Stimulated activated naive B cell treated with anti-CD40 and anti-IgM and Interleukin-4, amounts not matched to agents 10 μg/mL and 1 μg/mL and 100 μg/mL, for 72 hours (primary cell): ENCODE measurements at regions not wholly inside any gene's neighbourhood (a gene's known extent, or its start where the extent isn't known, plus 50 kb on each side); places are given as distances from the start of the nearest gene placed in this dataset.

Experiments used
- ATAC-seq, 2 donors: fragments of 150-1000 bp; cut with Tn5 transposase; replicated peaks; 2 replicates each; pipeline ENCODE4 v1.10.0; 2021; ENCODE audit warnings: moderate library complexity in 1 of 2
- DNase-seq: peaks from one replicate; pipeline ENCODE4 v3.0.0; 2021
- H3K27ac Mint-ChIP-seq: one replicate; pipeline ENCODE4 v1.8.0; 2022; ENCODE audit warnings: mild to moderate bottlenecking, mixed read lengths
- H3K27me3 Mint-ChIP-seq, 2 donors: one replicate each; pipeline ENCODE4 v1.8.0; 2022; ENCODE audit warnings: mixed read lengths in 2 of 2
- H3K36me3 Mint-ChIP-seq, 2 donors: one replicate each; pipeline ENCODE4 v1.8.0; 2022; ENCODE audit warnings: mixed read lengths in 2 of 2, mild to moderate bottlenecking in 1 of 2
- H3K4me1 Mint-ChIP-seq, 2 donors: one replicate each; pipeline ENCODE4 v1.8.0; 2022; ENCODE audit warnings: mixed read lengths in 2 of 2, mild to moderate bottlenecking in 1 of 2
- H3K4me3 Mint-ChIP-seq, 2 donors: one replicate each; pipeline ENCODE4 v1.8.0; 2022; ENCODE audit warnings: mild to moderate bottlenecking in 2 of 2, mixed read lengths in 2 of 2, moderate library complexity in 1 of 2
- H3K9me3 Mint-ChIP-seq, 2 donors: one replicate each; pipeline ENCODE4 v1.8.0; 2022; ENCODE audit warnings: mixed read lengths in 2 of 2, mild to moderate bottlenecking in 1 of 2

DNA sequence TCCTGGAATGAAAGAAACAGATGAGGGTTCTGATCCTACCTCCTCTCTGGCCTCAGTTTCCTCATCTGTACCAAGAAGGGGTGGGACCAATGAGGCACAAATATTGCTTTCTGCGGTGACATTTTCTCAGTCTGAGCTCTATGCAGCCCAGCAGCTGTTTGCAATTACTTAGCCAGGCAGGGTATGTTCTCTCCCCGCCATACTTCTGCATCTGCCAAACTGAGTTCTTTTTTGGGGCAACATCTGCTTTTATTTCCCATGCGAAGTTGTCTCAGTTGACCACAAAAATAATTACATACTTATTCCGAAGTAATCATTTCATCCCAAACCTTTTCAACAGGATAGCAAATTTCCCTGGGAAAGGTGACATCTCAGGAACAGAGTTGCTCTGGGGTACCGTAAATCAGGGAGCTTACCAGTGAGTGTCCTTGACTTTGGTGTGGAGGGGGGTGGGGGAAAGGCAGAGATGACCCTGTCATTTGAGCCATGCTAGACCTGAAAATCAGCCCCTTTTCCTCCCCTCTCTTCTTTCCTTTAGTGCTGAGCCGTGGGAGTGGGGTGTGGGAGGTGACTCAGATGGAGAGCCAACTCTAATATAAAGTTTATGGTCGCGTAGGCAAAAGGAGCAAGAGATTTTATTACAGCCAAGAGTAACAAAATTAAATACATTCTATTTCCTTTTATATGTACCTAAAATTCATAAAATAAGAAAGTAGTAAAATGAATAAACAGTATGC, 165.7 kb upstream of the KL start:
- H3K4me3 Mint-ChIP-seq = no peak overlapping the region
- DNase-seq = no peak
- no peak overlapping the region for H3K27ac Mint-ChIP-seq
- H3K27me3 Mint-ChIP-seq = peaks cover 0 to 6% of the 10 kb centered on the region in 2 donors
- no peaks in the 10 kb centered on the region for H3K36me3 Mint-ChIP-seq
- peaks cover 0 to 1% of the 10 kb centered on the region in 2 donors for H3K9me3 Mint-ChIP-seq
- no peak for ATAC-seq
- H3K4me1 Mint-ChIP-seq = peaks cover 0 to 2% of the 10 kb centered on the region in 2 donors

DNA sequence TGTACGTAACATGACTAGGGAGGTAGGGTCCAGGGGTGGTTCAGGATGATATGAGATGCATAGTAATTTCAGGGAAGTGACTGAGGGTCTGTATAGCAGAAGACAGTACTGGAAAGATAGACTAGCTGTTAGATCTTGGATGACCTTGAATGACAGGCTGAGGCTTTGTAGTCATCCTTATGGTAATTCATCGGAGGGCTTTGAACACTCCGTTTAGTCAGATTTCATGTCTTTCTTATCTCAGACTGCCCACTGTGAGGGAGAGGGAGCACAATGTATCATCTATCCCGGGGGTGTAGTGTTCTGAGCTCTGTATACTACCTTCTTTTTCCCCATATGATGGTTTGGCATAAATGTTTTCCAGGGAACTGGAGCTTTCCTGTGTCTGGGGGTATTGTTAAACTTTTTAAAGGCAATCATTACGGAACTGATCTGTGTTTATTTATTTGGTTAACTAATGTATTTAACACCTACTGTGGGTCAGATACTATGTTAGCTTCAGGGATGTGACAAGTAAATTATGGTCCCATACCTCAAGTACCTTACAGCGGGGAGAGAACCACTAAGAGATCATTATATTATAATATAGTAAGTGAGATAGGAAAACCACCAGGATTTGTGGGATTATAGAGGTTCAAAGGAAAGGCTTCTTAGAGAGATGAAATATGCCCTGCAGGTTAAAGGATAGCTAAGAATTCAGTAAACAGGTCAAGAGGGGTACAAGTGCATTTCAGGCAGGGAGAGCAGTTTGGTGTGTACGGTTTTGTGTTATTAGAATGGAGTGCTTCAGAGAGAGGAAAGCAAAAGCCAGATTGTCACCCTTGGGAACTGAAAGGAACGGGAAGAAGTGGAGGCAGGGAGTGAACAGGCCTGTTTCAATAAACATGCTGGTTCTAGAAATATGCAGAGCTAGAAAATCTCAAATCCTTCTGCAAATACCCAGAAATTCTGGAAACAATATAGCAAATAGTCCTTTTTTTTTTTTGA, 164.8 kb upstream of the KL start:
- ATAC-seq = no peak
- no peaks in the 10 kb centered on the region for H3K36me3 Mint-ChIP-seq
- no peak for DNase-seq
- peaks cover 0 to 2% of the 10 kb centered on the region in 2 donors for H3K4me1 Mint-ChIP-seq
- no peak overlapping the region for H3K27ac Mint-ChIP-seq
- H3K4me3 Mint-ChIP-seq = no peak overlapping the region
- H3K27me3 Mint-ChIP-seq = peaks cover 0 to 6% of the 10 kb centered on the region in 2 donors
- peaks cover 0 to 1% of the 10 kb centered on the region in 2 donors for H3K9me3 Mint-ChIP-seq

DNA sequence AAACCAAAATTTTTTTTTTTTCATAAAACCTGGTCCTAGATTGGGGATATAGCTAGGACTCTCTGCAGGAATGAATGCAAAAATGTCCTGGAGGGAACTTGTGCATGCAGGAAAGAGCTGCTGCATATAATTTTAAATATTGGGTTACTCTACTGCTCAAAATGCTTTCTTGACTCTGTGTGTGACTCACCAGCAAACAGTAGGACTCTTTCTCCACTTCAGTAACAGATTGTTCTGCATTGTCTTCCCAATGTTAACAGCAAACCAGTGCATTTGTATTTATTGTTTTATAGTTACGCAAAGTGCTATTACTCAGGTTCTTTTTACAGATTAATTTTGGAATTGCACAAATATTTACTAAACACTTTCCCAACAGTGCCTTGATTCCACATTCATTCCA, 163.7 kb upstream of the KL start:
- no peak for ATAC-seq
- H3K27ac Mint-ChIP-seq = no peak overlapping the region
- H3K4me3 Mint-ChIP-seq = no peak overlapping the region

DNA sequence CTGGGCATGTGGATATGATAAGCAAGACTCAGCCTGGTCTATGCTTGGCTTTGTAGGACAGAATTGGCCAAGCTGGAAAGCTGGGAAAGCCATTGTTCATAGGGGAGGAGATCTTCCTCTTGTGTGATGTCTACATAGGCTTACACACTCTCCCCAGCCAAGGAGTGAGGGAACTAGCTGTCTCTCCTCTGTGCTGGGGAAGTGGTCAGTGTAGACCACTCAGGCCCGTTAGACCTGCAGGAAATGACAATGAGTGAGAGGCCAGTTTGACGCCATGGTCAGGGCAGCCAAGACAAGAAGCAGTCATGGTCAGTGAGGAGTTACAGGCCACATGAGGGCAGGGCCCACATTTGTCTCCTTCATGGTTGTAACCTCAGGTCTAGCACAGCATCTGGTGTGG, 159.1 kb upstream of the KL start:
- Mint-ChIP-seq H3K36me3 (no peaks in the 10 kb centered on the region), H3K4me3 (no peak overlapping the region), H3K27ac (no peak overlapping the region), H3K4me1 (no peaks in the 10 kb centered on the region), H3K9me3 (no peaks in the 10 kb centered on the region), H3K27me3 (no peaks in the 10 kb centered on the region)
- ATAC-seq (peak in 1 of 2 donors; percentile 23), DNase-seq (no peak)

More for the DNA sequence above, 163.7 kb upstream of the KL start:
- Mint-ChIP-seq H3K36me3 (no peaks in the 10 kb centered on the region), H3K4me1 (no peaks in the 10 kb centered on the region), H3K27me3 (peaks cover 0 to 6% of the 10 kb centered on the region in 2 donors), H3K9me3 (peaks cover 0 to 1% of the 10 kb centered on the region in 2 donors)
- no peak for DNase-seq

DNA sequence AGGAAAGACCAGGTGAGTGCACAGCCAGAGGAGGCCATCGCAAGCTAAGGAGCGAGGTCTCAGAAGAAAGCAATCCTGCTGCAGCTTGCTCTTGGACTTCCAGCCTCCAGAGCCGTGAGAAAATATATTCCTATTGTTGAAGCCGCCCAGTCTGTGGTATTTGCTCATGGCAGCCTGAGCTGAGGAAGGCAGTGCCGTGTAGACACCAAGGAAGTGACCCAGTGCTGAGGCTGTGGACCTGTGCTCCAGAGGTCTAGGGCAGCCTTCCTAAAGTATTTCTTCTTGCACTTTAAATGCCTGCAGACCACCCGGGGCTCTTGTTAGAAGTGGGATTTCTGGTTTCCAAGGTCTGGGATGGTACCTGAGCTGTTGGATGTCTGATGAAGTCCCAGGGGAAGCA, 158.5 kb upstream of the KL start:
- H3K27me3 Mint-ChIP-seq = no peaks in the 10 kb centered on the region
- ATAC-seq = no peak
- H3K4me1 Mint-ChIP-seq = no peaks in the 10 kb centered on the region
- H3K27ac Mint-ChIP-seq = no peak overlapping the region
- no peaks in the 10 kb centered on the region for H3K36me3 Mint-ChIP-seq
- H3K9me3 Mint-ChIP-seq = no peaks in the 10 kb centered on the region
- no peak overlapping the region for H3K4me3 Mint-ChIP-seq
- DNase-seq = no peak

DNA sequence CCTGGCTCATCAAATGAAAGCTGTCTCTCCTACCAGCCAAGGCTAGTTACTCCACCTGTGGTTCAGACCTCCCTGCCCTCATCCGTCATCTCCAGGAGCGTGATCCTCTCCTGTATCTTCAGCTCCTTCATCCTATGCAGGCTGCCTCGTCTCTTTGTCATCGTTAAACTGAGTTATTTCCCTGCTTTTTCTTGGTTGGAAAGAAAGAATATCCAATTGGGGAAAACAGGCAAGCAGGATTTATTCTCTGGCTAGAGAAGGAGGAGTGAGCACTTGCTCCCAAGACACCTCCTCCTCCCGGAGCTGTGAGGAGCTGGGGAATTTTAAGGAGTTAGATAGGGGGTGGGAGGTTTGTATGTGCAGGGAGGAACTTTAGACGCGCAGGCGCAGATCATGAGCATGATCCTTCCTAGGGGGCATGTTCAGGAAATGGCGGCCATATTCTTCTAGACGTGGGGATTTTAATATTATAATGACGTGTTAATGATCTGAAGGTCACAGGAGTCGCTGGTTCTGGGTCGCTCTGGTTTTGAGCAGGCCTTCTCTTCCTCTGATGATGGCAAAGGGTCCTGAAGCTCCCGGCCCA, 156.4 kb upstream of the KL start:
- Mint-ChIP-seq H3K36me3 (no peaks in the 10 kb centered on the region), H3K4me3 (no peak overlapping the region), H3K9me3 (no peaks in the 10 kb centered on the region), H3K27me3 (no peaks in the 10 kb centered on the region), H3K4me1 (no peaks in the 10 kb centered on the region), H3K27ac (no peak overlapping the region)
- no peak for DNase-seq
- no peak for ATAC-seq

DNA sequence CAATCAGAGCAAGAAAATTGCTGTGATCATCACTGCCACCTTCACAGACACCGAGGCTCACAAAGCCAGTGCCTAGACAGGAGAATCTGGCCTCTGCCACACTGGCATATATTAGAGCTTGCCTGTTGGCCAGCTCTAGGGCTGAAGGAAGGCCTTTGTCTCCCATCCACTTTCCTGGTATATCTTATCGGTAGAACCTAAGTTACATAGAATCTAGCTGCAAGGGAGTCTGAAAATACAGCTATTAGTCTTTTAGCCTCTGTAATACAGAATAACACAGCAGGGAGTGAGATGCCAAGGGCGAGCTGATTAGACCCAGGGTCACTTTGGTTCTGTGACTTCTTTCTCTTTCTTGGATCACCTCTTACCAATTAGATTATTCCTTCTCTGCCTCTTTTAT, 154.9 kb upstream of the KL start:
- ATAC-seq (no peak), DNase-seq (no peak)
- no peaks in the 10 kb centered on the region for H3K27me3 Mint-ChIP-seq
- H3K4me1 Mint-ChIP-seq = no peaks in the 10 kb centered on the region
- no peak overlapping the region for H3K27ac Mint-ChIP-seq
- H3K9me3 Mint-ChIP-seq = no peaks in the 10 kb centered on the region
- H3K36me3 Mint-ChIP-seq = no peaks in the 10 kb centered on the region
- H3K4me3 Mint-ChIP-seq = no peak overlapping the region

DNA sequence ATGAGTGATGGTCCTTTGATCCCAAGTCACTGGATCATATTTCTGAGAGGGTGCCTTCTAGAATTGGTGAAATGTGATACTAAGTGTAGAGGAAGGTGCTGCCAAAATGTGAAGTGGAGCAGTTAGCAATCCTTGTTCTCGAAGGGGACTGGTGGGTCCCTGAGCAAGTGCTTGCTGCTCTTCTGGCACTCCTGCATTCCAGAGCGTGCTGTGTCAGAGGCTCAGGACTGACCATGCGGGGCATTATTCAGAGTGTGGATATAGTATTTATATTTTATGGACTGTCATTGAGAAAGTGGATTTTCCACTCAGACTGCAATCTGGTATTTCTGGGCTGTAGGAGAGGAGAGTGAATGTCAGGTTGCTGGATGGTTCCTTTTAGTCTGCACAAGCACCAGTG, 152.6 kb upstream of the KL start:
- DNase-seq (no peak), ATAC-seq (no peak)
- Mint-ChIP-seq H3K4me3 (no peak overlapping the region), H3K27me3 (no peaks in the 10 kb centered on the region), H3K36me3 (no peaks in the 10 kb centered on the region), H3K4me1 (no peaks in the 10 kb centered on the region), H3K27ac (no peak overlapping the region), H3K9me3 (no peaks in the 10 kb centered on the region)

DNA sequence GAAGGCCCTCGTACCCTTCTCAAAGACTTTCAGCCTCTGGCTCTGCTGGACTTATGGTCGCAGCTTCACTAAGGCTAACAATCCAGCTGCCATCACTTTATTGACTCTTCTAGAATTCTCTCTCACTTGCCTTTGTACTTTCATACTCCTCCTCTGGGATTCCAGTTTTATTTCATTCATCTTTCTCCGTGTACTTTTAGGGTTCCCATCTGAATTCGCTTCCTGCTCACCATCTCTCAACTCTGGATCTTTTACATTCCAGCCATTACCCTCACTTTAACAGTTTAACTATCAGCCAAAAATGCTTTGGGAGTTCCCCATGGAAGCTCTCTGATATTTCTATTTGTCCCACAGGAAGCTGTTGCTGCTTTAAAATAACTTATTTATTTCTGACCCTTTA, 149.3 kb upstream of the KL start:
- H3K9me3 Mint-ChIP-seq = peaks cover 3 to 6% of the 10 kb centered on the region in 2 donors
- DNase-seq = no peak
- ATAC-seq = no peak
- no peaks in the 10 kb centered on the region for H3K27me3 Mint-ChIP-seq
- no peaks in the 10 kb centered on the region for H3K36me3 Mint-ChIP-seq
- no peaks in the 10 kb centered on the region for H3K4me1 Mint-ChIP-seq
- H3K4me3 Mint-ChIP-seq = no peak overlapping the region
- H3K27ac Mint-ChIP-seq = no peak overlapping the region

DNA sequence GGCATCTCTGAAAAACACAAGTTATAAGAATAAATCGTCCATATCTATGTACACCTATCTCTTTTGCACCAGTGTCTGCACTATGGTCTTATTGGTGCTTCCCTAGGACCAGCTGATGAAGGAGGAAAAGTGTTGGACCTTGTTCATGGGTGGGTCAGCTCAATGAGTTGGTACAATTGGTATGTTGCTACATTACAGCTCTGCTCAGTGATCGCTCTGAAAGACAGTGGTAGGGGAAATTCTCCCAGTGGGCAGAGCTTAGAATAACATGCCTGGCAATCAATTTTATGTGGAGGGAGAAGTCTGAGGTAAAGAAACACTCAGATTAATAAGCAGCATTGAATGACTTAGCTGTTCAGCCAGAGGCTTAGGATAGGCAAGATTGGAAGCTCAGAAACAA, 138.7 kb upstream of the KL start:
- DNase-seq (no peak), ATAC-seq (no peak)
- Mint-ChIP-seq H3K27ac (no peak overlapping the region), H3K4me1 (no peaks in the 10 kb centered on the region), H3K27me3 (no peaks in the 10 kb centered on the region), H3K36me3 (no peaks in the 10 kb centered on the region), H3K9me3 (peaks cover 0 to 2% of the 10 kb centered on the region in 2 donors), H3K4me3 (no peak overlapping the region)

DNA sequence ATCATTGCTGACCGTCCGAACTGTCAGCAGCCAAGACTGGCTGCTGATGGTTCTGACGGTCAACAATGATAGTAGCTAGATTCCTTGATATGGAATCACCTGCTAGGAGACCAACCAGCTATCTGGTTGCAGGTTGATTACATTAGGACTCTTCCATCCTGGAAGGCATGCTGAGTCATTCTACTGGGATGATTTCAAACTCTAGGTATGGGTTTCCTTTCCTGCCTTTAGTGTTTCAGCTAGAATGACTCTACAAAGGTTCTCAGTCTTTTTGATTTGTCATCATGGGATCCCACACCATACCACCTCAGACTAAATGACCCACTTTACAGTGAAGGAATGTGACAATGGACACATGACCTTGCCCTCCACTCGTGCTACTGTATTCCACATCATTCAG, 138.1 kb upstream of the KL start:
- H3K4me3 Mint-ChIP-seq = no peak overlapping the region
- no peak overlapping the region for H3K27ac Mint-ChIP-seq
- no peaks in the 10 kb centered on the region for H3K36me3 Mint-ChIP-seq
- DNase-seq (no peak), ATAC-seq (no peak)
- H3K27me3 Mint-ChIP-seq = no peaks in the 10 kb centered on the region
- H3K9me3 Mint-ChIP-seq = peaks cover 0 to 2% of the 10 kb centered on the region in 2 donors
- H3K4me1 Mint-ChIP-seq = no peaks in the 10 kb centered on the region

DNA sequence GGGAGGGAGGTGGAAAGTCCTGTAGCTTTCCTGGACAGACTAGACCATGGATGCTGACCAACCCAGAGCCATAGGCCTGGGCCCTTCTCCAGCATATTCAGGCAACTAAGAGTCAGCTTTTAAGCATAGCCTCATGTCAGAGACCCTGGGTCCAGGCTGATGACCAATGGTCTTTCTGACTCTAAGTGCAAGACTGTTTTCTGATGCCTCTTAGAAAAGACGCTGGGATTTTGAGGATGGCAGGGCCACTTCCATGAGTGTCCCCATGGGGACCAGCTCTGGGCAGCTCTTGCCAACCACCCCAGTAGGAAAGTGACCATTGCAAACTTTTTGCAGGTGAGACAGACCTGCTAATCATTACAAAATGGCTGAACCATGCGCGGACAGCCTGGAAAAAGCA, 135.6 kb upstream of the KL start:
- no peaks in the 10 kb centered on the region for H3K27me3 Mint-ChIP-seq
- no peak overlapping the region for H3K4me3 Mint-ChIP-seq
- H3K9me3 Mint-ChIP-seq = peaks cover 0 to 2% of the 10 kb centered on the region in 2 donors
- DNase-seq (no peak), ATAC-seq (no peak)
- H3K36me3 Mint-ChIP-seq = no peaks in the 10 kb centered on the region
- no peak overlapping the region for H3K27ac Mint-ChIP-seq
- no peaks in the 10 kb centered on the region for H3K4me1 Mint-ChIP-seq

DNA sequence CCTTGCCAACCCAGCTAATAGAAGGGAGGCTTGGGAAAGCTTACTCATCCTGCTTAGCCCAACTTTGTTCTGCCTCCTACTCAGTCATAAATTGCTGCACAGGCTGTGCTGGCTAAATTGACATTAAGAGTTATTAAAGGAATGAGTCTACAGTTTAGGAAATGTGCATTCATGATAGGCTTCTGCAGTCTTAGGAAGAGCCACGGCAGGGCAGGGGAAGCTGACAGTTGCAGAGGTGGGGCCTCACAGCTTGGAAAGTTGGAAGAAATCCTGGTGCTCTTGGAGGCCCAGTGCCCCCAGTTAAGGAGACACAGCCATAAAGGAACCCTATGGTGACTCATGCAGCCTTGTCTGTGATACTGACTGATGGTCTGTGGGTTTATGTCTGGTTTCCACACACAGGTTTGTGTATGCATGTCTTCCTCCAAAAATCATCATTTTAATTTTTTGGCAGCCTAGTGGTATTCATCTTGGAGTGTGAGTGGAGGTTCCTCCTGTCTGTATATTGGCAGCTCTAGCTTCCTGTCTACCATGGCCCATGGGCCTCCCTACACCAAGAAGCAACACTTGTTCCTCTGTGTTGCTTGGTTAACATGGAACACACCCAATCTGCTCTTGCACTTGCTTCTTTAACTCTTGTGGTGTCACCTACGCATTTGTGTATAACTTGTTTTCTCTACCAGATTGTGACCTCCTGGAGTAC, 135.0 kb upstream of the KL start:
- H3K27ac Mint-ChIP-seq = no peak overlapping the region
- ATAC-seq = no peak
- no peak for DNase-seq

DNA sequence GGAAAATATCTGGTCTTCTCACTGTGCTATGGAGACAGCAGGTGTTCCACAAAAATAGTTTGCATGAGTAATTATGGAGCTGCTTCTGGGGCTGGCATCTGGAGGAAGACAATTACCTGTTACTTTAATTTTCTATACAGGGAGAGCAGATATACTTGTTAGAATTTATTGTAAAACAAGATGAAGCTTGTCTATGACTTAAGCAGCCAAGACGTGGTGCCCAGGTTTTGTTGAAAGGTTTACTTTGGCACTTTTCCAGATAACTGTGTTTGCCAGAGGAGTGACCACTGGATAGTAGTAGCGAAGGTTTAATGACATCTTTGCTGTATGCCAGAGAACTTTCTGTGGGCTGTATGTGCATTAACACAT, 134.5 kb upstream of the KL start:
- no peaks in the 10 kb centered on the region for H3K4me1 Mint-ChIP-seq
- H3K27ac Mint-ChIP-seq = no peak overlapping the region
- no peaks in the 10 kb centered on the region for H3K36me3 Mint-ChIP-seq
- ATAC-seq (no peak), DNase-seq (no peak)
- no peak overlapping the region for H3K4me3 Mint-ChIP-seq
- H3K9me3 Mint-ChIP-seq = peaks cover 0 to 2% of the 10 kb centered on the region in 2 donors
- H3K27me3 Mint-ChIP-seq = no peaks in the 10 kb centered on the region

More for the DNA sequence above, 135.0 kb upstream of the KL start:
- H3K4me3 Mint-ChIP-seq = no peak overlapping the region
- no peaks in the 10 kb centered on the region for H3K4me1 Mint-ChIP-seq
- no peaks in the 10 kb centered on the region for H3K36me3 Mint-ChIP-seq
- H3K9me3 Mint-ChIP-seq = peaks cover 0 to 2% of the 10 kb centered on the region in 2 donors
- H3K27me3 Mint-ChIP-seq = no peaks in the 10 kb centered on the region
